H1 (cell line): ENCODE measurements at regions not wholly inside any gene's neighbourhood (a gene's known extent, or its start where the extent isn't known, plus 50 kb on each side); places are given as distances from the start of the nearest gene placed in this dataset.

Experiments used
- BCL11A ChIP-seq, 2 experiments: IDR thresholded peaks; one replicate each; pipeline ENCODE4 v1.6.1; 2011; ENCODE audit warnings: low read depth in 2 of 2, low read length in 2 of 2, mild to moderate bottlenecking in 2 of 2
- BRCA1 ChIP-seq: IDR thresholded peaks from 2 replicates; pipeline ENCODE4 v1.6.1; 2012; ENCODE audit warnings: low read depth, low read length, improper control_type of control experiment
- CHD1 ChIP-seq: IDR thresholded peaks from 2 replicates; pipeline ENCODE4 v1.6.1; 2012; ENCODE audit warnings: low read depth, low read length, improper control_type of control experiment
- EP300 ChIP-seq, 2 experiments: IDR thresholded peaks; 1 replicate in 1 of 2; 2 replicates in 1 of 2; pipeline ENCODE4 v1.6.1; 2011 to 2012; ENCODE audit warnings: low read depth in 2 of 2, low read length in 2 of 2, mild to moderate bottlenecking in 2 of 2, borderline replicate concordance in 1 of 2, inconsistent platforms in 1 of 2, moderate library complexity in 1 of 2
- JUN ChIP-seq: IDR thresholded peaks from 2 replicates; pipeline ENCODE4 v1.6.1; 2011; ENCODE audit warnings: low read depth, mild to moderate bottlenecking, improper control_type of control experiment, low read length
- POU5F1 ChIP-seq: IDR thresholded peaks from 2 replicates; pipeline ENCODE4 v1.6.1; 2011; ENCODE audit warnings: low read depth, mild to moderate bottlenecking, low read length, moderate library complexity
- RAD21 ChIP-seq, 2 experiments: IDR thresholded peaks in 1 of 2; conservative IDR thresholded peaks in 1 of 2; 2 replicates each; pipeline ENCODE4 v1.6.1; 2011; ENCODE audit warnings: low read depth in 2 of 2, low read length in 2 of 2, improper control_type of control experiment in 1 of 2, inconsistent platforms in 1 of 2, mild to moderate bottlenecking in 1 of 2, moderate library complexity in 1 of 2
- RNF2 ChIP-seq: fragments of 200-900, 300-1000 bp; sonication (generic); IDR thresholded peaks from 2 replicates; pipeline ENCODE4 v1.7.1; 2016; ENCODE audit warnings: borderline replicate concordance, low read depth, mild to moderate bottlenecking, antibody characterized with exemption, low read length; ENCODE audit not compliant: poor library complexity, severe bottlenecking; ENCODE audit errors: missing control alignments
- SP4 ChIP-seq: IDR thresholded peaks from 2 replicates; pipeline ENCODE4 v1.6.1; 2012; ENCODE audit warnings: low read length, inconsistent platforms
- TF ChIP-seq, protein P1 (sequence below): fragments of 300-600 bp; sonication (generic); IDR thresholded peaks from 2 replicates; pipeline ENCODE4 v1.7.1; 2012; ENCODE audit warnings: low read length, moderate library complexity, mild to moderate bottlenecking, inconsistent platforms; ENCODE audit not compliant: insufficient replicate concordance
- TF ChIP-seq, protein P2 (sequence below): IDR thresholded peaks from 2 replicates; pipeline ENCODE4 v1.6.1; 2012; ENCODE audit warnings: inconsistent platforms

DNA sequence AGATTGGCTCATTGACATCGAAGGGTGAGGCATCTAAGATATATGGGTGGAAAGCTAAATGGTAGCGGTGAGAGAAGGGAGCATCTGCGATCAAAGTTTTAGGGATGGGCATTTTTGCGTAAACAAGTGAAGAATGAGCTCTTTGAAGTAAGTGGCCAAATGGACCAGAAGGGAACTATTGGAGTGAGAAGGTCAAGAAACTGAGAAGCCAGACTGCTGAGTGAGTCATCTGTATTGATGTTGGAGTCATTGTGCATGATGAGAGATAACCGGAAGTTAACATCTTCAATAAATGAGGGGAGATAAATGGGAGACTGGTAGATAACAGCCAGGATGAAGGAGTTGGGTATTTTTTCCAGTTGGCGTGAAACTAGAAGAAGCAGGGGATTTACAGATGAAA, 271.9 kb upstream of the PDE3A start (continued):
- TF ChIP-seq, protein P1, sequence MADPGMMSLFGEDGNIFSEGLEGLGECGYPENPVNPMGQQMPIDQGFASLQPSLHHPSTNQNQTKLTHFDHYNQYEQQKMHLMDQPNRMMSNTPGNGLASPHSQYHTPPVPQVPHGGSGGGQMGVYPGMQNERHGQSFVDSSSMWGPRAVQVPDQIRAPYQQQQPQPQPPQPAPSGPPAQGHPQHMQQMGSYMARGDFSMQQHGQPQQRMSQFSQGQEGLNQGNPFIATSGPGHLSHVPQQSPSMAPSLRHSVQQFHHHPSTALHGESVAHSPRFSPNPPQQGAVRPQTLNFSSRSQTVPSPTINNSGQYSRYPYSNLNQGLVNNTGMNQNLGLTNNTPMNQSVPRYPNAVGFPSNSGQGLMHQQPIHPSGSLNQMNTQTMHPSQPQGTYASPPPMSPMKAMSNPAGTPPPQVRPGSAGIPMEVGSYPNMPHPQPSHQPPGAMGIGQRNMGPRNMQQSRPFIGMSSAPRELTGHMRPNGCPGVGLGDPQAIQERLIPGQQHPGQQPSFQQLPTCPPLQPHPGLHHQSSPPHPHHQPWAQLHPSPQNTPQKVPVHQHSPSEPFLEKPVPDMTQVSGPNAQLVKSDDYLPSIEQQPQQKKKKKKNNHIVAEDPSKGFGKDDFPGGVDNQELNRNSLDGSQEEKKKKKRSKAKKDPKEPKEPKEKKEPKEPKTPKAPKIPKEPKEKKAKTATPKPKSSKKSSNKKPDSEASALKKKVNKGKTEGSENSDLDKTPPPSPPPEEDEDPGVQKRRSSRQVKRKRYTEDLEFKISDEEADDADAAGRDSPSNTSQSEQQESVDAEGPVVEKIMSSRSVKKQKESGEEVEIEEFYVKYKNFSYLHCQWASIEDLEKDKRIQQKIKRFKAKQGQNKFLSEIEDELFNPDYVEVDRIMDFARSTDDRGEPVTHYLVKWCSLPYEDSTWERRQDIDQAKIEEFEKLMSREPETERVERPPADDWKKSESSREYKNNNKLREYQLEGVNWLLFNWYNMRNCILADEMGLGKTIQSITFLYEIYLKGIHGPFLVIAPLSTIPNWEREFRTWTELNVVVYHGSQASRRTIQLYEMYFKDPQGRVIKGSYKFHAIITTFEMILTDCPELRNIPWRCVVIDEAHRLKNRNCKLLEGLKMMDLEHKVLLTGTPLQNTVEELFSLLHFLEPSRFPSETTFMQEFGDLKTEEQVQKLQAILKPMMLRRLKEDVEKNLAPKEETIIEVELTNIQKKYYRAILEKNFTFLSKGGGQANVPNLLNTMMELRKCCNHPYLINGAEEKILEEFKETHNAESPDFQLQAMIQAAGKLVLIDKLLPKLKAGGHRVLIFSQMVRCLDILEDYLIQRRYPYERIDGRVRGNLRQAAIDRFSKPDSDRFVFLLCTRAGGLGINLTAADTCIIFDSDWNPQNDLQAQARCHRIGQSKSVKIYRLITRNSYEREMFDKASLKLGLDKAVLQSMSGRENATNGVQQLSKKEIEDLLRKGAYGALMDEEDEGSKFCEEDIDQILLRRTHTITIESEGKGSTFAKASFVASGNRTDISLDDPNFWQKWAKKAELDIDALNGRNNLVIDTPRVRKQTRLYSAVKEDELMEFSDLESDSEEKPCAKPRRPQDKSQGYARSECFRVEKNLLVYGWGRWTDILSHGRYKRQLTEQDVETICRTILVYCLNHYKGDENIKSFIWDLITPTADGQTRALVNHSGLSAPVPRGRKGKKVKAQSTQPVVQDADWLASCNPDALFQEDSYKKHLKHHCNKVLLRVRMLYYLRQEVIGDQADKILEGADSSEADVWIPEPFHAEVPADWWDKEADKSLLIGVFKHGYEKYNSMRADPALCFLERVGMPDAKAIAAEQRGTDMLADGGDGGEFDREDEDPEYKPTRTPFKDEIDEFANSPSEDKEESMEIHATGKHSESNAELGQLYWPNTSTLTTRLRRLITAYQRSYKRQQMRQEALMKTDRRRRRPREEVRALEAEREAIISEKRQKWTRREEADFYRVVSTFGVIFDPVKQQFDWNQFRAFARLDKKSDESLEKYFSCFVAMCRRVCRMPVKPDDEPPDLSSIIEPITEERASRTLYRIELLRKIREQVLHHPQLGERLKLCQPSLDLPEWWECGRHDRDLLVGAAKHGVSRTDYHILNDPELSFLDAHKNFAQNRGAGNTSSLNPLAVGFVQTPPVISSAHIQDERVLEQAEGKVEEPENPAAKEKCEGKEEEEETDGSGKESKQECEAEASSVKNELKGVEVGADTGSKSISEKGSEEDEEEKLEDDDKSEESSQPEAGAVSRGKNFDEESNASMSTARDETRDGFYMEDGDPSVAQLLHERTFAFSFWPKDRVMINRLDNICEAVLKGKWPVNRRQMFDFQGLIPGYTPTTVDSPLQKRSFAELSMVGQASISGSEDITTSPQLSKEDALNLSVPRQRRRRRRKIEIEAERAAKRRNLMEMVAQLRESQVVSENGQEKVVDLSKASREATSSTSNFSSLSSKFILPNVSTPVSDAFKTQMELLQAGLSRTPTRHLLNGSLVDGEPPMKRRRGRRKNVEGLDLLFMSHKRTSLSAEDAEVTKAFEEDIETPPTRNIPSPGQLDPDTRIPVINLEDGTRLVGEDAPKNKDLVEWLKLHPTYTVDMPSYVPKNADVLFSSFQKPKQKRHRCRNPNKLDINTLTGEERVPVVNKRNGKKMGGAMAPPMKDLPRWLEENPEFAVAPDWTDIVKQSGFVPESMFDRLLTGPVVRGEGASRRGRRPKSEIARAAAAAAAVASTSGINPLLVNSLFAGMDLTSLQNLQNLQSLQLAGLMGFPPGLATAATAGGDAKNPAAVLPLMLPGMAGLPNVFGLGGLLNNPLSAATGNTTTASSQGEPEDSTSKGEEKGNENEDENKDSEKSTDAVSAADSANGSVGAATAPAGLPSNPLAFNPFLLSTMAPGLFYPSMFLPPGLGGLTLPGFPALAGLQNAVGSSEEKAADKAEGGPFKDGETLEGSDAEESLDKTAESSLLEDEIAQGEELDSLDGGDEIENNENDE: no peak
- TF ChIP-seq JUN: no peak
- TF ChIP-seq SP4: no peak
- TF ChIP-seq EP300 (IDR thresholded peaks at IDR 0.05; ENCODE audit: borderline replicate concordance in 1 of 2, low read depth in 2 of 2, low read length in 2 of 2): no peak
- TF ChIP-seq BCL11A (IDR thresholded peaks at IDR 0.05; ENCODE audit: low read depth in 2 of 2, low read length in 2 of 2): no peak
- TF ChIP-seq POU5F1: no peak
- no peak for TF ChIP-seq CHD1
- TF ChIP-seq BRCA1: no peak
- no peak for TF ChIP-seq RNF2
- TF ChIP-seq, protein P2, sequence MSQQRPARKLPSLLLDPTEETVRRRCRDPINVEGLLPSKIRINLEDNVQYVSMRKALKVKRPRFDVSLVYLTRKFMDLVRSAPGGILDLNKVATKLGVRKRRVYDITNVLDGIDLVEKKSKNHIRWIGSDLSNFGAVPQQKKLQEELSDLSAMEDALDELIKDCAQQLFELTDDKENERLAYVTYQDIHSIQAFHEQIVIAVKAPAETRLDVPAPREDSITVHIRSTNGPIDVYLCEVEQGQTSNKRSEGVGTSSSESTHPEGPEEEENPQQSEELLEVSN: no peak
- no peak for TF ChIP-seq RAD21 (IDR thresholded peaks at IDR 0.05 in 1 of 2, conservative IDR thresholded peaks at IDR 0.05 in 1 of 2; ENCODE audit: low read depth in 2 of 2, low read length in 2 of 2)
